Mesodermal cell (in vitro differentiated cells): ENCODE measurements at regions not wholly inside any gene's neighbourhood (a gene's known extent, or its start where the extent isn't known, plus 50 kb on each side); places are given as distances from the start of the nearest gene placed in this dataset.
"Not testable (repeated sequence)": the region's sequence is repeated elsewhere in the genome, so short reads cannot be mapped to it uniquely, and the experiment has no call there.

Experiments
- H3K27ac ChIP-seq: 2 replicates; pipeline ENCODE4 v1.7.0; 2013; ENCODE audit warnings: mild to moderate bottlenecking, low read depth, low read length, moderate library complexity; ENCODE audit not compliant: severe bottlenecking
- H3K36me3 ChIP-seq: 2 replicates; pipeline ENCODE4 v1.7.1; 2013; ENCODE audit warnings: mild to moderate bottlenecking, low read length, moderate library complexity; ENCODE audit not compliant: control insufficient read depth, insufficient read depth
- H3K4me1 ChIP-seq: one replicate; pipeline ENCODE4 v1.7.1; 2013; ENCODE audit warnings: mild to moderate bottlenecking, low read length; ENCODE audit not compliant: insufficient read depth, control insufficient read depth, poor library complexity, severe bottlenecking
- H3K4me3 ChIP-seq: 2 replicates; pipeline ENCODE4 v1.7.0; 2013; ENCODE audit warnings: low read length, control low read depth, mild to moderate bottlenecking; ENCODE audit not compliant: insufficient read depth, poor library complexity, severe bottlenecking; ENCODE audit errors: extremely low read depth
- H3K9me3 ChIP-seq: 2 replicates; pipeline ENCODE4 v1.7.1; 2013; ENCODE audit warnings: mild to moderate bottlenecking, low read length, moderate library complexity; ENCODE audit not compliant: control insufficient read depth
- WGBS, 2 experiments: methylation state at CpG; one replicate each; pipeline ENCODE4 v1.1.5; 2013; ENCODE audit warnings: missing lambda C conversion rate in 2 of 2; ENCODE audit not compliant: insufficient coverage in 2 of 2; 5-methylcytosine and 5-hydroxymethylcytosine counted together

- H3K27ac ChIP-seq: no peak overlapping the region
- H3K4me1 ChIP-seq: no peaks in the 10 kb centered on the region
- H3K4me3 ChIP-seq: no peak overlapping the region
- WGBS, 2 experiments: 80 to 83% methylated on average over 1 to 2 of the region's 3 CpGs
- H3K36me3 ChIP-seq: no peaks in the 10 kb centered on the region
- no peaks in the 10 kb centered on the region for H3K9me3 ChIP-seq
These were observed 1169.0 kb downstream of the REEP3 start for GRCh38 chr10:64690194-64690593.

GRCh38 chr10:64699244-64699643, 1178.0 kb downstream of the REEP3 start:
- no peaks in the 10 kb centered on the region for H3K9me3 ChIP-seq
- no peak overlapping the region for H3K27ac ChIP-seq
- no peaks in the 10 kb centered on the region for H3K36me3 ChIP-seq
- H3K4me3 ChIP-seq: no peak overlapping the region
- no peaks in the 10 kb centered on the region for H3K4me1 ChIP-seq
- WGBS, 2 experiments: 76 to 80% methylated on average over 2 of the region's 3 CpGs

GRCh38 chr10:64702086-64702485, 1180.9 kb downstream of the REEP3 start:
- H3K9me3 ChIP-seq, H3K4me1 ChIP-seq, H3K36me3 ChIP-seq, H3K27ac ChIP-seq, H3K4me3 ChIP-seq: not testable (repeated sequence)
- WGBS, 2 experiments: 90% methylated on average over 2 of the region's 3 CpGs; no CpG with 5 or more reads in 1 of the 2 experiments

- Histone ChIP-seq H3K9me3 (no peaks in the 10 kb centered on the region), H3K27ac (no peak overlapping the region), H3K4me3 (no peak overlapping the region), H3K36me3 (no peaks in the 10 kb centered on the region), H3K4me1 (no peaks in the 10 kb centered on the region)
- 92 to 98% methylated on average over 3 of the region's 3 CpGs for WGBS, 2 experiments
These were observed 1187.9 kb downstream of the REEP3 start for GRCh38 chr10:64708884-64709681.

- H3K36me3 ChIP-seq: no peaks in the 10 kb centered on the region
These were observed 1205.3 kb downstream of the REEP3 start for GRCh38 chr10:64726466-64726865.

GRCh38 chr10:64731016-64731415, 1209.8 kb downstream of the REEP3 start:
- Histone ChIP-seq H3K36me3 (no peaks in the 10 kb centered on the region), H3K9me3 (no peaks in the 10 kb centered on the region), H3K4me1 (no peaks in the 10 kb centered on the region), H3K27ac (no peak overlapping the region), H3K4me3 (no peak overlapping the region)

More at GRCh38 chr10:64726466-64726865, 1205.3 kb downstream of the REEP3 start:
- no peaks in the 10 kb centered on the region for H3K9me3 ChIP-seq
- no peak overlapping the region for H3K4me3 ChIP-seq
- H3K27ac ChIP-seq: no peak overlapping the region
- H3K4me1 ChIP-seq: no peaks in the 10 kb centered on the region

GRCh38 chr10:64732372-64732957, 1211.3 kb downstream of the REEP3 start:
- Histone ChIP-seq H3K4me3 (no peak overlapping the region), H3K36me3 (no peaks in the 10 kb centered on the region), H3K9me3 (peaks cover 7% of the 10 kb centered on the region), H3K4me1 (no peaks in the 10 kb centered on the region), H3K27ac (no peak overlapping the region)
- WGBS, 2 experiments: 72 to 92% methylated on average over 2 to 4 of the region's 8 CpGs

GRCh38 chr10:64733980-64734379, 1212.8 kb downstream of the REEP3 start:
- no peaks in the 10 kb centered on the region for H3K36me3 ChIP-seq
- H3K4me1 ChIP-seq: no peaks in the 10 kb centered on the region
- peaks cover 7% of the 10 kb centered on the region for H3K9me3 ChIP-seq
- H3K4me3 ChIP-seq: no peak overlapping the region
- H3K27ac ChIP-seq: no peak overlapping the region

- 88 to 100% methylated on average over 1 of the region's 2 CpGs for WGBS, 2 experiments
- no peaks in the 10 kb centered on the region for H3K4me1 ChIP-seq
- H3K27ac ChIP-seq: no peak overlapping the region
- peaks cover 7% of the 10 kb centered on the region for H3K9me3 ChIP-seq
- no peak overlapping the region for H3K4me3 ChIP-seq
- H3K36me3 ChIP-seq: no peaks in the 10 kb centered on the region
These were observed 1217.3 kb downstream of the REEP3 start for GRCh38 chr10:64738462-64738861.

GRCh38 chr10:64745565-64745964, 1224.4 kb downstream of the REEP3 start:
- 88% methylated on average over 1 of the region's 1 CpG; no CpG with 5 or more reads in 1 of the 2 experiments for WGBS, 2 experiments
- Histone ChIP-seq H3K9me3 (no peaks in the 10 kb centered on the region), H3K4me3 (no peak overlapping the region), H3K27ac (no peak overlapping the region), H3K36me3 (no peaks in the 10 kb centered on the region), H3K4me1 (no peaks in the 10 kb centered on the region)

GRCh38 chr10:64750672-64751071, 1229.5 kb downstream of the REEP3 start:
- whole genome bisulfite sequencing, 2 experiments: 94% methylated on average over 2 of the region's 2 CpGs; no CpG with 5 or more reads in 1 of the 2 experiments
- Histone ChIP-seq H3K27ac (no peak overlapping the region), H3K4me3 (no peak overlapping the region), H3K9me3 (no peaks in the 10 kb centered on the region), H3K4me1 (no peaks in the 10 kb centered on the region), H3K36me3 (no peaks in the 10 kb centered on the region)
